Glutamatergic neuron (in vitro differentiated cells): ENCODE measurements at regions not wholly inside any gene's neighbourhood (a gene's known extent, or its start where the extent isn't known, plus 50 kb on each side); places are given as distances from the start of the nearest gene placed in this dataset.

Source experiments
- DNase-seq: peaks from one replicate; pipeline ENCODE4 v3.0.0; 2022
- H3K27ac Mint-ChIP-seq: one replicate; pipeline ENCODE4 v1.8.0; 2020; ENCODE audit warnings: mild to moderate bottlenecking, mixed read lengths, inconsistent platforms; ENCODE audit not compliant: unreplicated experiment
- H3K27me3 Mint-ChIP-seq: one replicate; pipeline ENCODE4 v1.8.0; 2020; ENCODE audit warnings: mild to moderate bottlenecking, moderate library complexity, mixed read lengths, inconsistent platforms; ENCODE audit not compliant: unreplicated experiment
- H3K36me3 Mint-ChIP-seq: one replicate; pipeline ENCODE4 v1.8.0; 2020; ENCODE audit warnings: mild to moderate bottlenecking, mixed read lengths, inconsistent platforms; ENCODE audit not compliant: unreplicated experiment
- H3K4me1 Mint-ChIP-seq: one replicate; pipeline ENCODE4 v1.8.0; 2020; ENCODE audit warnings: mild to moderate bottlenecking, low read depth, mixed read lengths, inconsistent platforms; ENCODE audit not compliant: unreplicated experiment
- H3K4me3 Mint-ChIP-seq: one replicate; pipeline ENCODE4 v1.8.0; 2020; ENCODE audit warnings: mild to moderate bottlenecking, mixed read lengths, inconsistent platforms; ENCODE audit not compliant: unreplicated experiment
- H3K9me3 Mint-ChIP-seq: one replicate; pipeline ENCODE4 v1.8.0; 2020; ENCODE audit warnings: mild to moderate bottlenecking, moderate library complexity, mixed read lengths, inconsistent platforms; ENCODE audit not compliant: unreplicated experiment
- CTCF ChIP-seq: fragments of 200-600 bp; sonication (generic); IDR thresholded peaks from one replicate; pipeline ENCODE4 v1.5.0; 2021; ENCODE audit not compliant: partially characterized antibody, unreplicated experiment

DNA sequence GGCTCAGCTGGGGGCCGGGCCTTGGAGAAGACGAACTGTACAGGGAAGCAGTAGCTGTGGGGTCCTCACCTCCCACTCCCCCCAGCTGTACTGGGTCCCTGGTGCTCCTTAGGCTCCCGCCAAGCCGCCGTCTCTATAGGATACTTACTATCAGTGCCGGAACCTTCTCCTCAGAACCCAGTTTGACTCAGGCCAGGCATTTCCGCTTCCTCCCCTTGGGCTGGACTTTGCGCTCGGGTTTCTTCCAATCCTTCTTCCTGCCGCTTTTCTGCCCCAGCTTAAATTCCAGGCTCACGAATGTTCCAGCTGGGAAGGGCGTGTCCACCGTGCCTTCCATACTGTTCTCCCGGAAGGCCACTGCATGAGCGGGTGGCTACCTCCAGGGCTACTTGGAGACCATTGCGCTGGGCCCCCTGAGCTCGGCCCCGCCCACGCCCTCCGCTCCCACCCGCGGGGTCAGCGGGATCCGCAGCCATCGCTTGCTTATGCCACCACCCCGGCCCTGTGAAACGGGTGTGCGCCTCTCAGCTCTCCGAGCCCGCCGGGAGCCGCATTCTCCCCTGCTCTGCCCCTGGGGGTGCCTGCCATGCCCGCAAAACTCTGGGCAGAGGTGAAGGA is 1795.9 kb downstream of the TP53TG3F start:
- no peaks in the 10 kb centered on the region for H3K36me3 Mint-ChIP-seq
- H3K4me1 Mint-ChIP-seq, result no peaks in the 10 kb centered on the region
- no peak overlapping the region for H3K27ac Mint-ChIP-seq
- no peak for DNase-seq
- H3K4me3 Mint-ChIP-seq, result no peak overlapping the region
- no peak for TF ChIP-seq CTCF
- peaks cover 14% of the 10 kb centered on the region for H3K9me3 Mint-ChIP-seq
- no peaks in the 10 kb centered on the region for H3K27me3 Mint-ChIP-seq

DNA sequence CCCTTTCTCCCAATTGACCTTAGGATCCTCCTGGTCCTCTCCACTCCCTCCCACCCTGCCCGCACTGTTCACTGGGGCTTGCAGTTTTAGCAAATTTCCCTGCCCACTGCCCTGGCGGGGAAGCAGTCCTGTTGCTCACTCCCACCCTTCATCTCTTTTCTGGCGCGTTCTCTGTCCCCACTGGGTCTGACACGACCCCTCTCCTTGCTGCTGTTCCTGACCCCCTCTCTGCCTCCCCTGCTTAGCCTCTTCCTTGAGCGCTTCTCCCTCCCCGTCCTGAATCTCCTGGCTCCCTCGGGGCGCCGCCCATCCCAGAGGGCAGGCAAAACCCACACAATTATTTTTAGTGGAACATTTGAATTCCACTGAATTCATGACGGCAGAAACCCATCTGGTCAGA is 1796.4 kb downstream of the TP53TG3F start:
- no peaks in the 10 kb centered on the region for H3K27me3 Mint-ChIP-seq
- peaks cover 14% of the 10 kb centered on the region for H3K9me3 Mint-ChIP-seq
- no peak for DNase-seq

GRCh38 chr16:35258381-35258780 is 1799.0 kb downstream of the TP53TG3F start:
- H3K36me3 Mint-ChIP-seq, result no peaks in the 10 kb centered on the region
- H3K9me3 Mint-ChIP-seq, result peaks cover 12% of the 10 kb centered on the region

More for the DNA sequence above, 1796.4 kb downstream of the TP53TG3F start:
- TF ChIP-seq CTCF, result no peak
- H3K27ac Mint-ChIP-seq, result no peak overlapping the region
- no peaks in the 10 kb centered on the region for H3K4me1 Mint-ChIP-seq
- no peaks in the 10 kb centered on the region for H3K36me3 Mint-ChIP-seq
- H3K4me3 Mint-ChIP-seq, result no peak overlapping the region

DNA sequence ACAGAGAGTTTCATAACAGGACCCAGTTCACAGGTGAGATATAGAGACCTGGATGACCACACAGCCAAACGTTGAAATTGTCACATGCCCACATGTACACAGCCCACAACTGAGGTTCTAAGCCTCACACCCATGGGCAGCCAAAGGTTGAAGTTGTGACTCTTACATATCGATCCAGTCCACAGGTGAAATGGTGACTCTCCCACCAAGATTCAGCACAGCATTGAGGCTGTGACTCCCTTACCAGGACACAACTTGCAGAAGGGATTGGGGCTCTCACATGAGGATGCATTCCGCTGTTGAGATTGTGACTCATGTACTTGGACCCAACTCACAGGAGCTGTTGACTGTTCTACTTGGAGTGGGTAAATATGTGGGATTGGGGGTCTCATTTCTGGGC is 1836.4 kb downstream of the TP53TG3F start:
- H3K4me1 Mint-ChIP-seq, result no peaks in the 10 kb centered on the region
- H3K27ac Mint-ChIP-seq, result no peak overlapping the region
- H3K27me3 Mint-ChIP-seq, result no peaks in the 10 kb centered on the region
- H3K9me3 Mint-ChIP-seq, result peaks cover 13% of the 10 kb centered on the region
- H3K4me3 Mint-ChIP-seq, result no peak overlapping the region
- no peak for TF ChIP-seq CTCF
- no peak for DNase-seq
- H3K36me3 Mint-ChIP-seq, result no peaks in the 10 kb centered on the region

More at GRCh38 chr16:35258381-35258780, 1799.0 kb downstream of the TP53TG3F start:
- Mint-ChIP-seq H3K27ac (no peak overlapping the region), H3K4me3 (no peak overlapping the region), H3K4me1 (no peaks in the 10 kb centered on the region), H3K27me3 (no peaks in the 10 kb centered on the region)
- no peak for TF ChIP-seq CTCF
- no peak for DNase-seq

GRCh38 chr16:35296962-35297653 is 1837.7 kb downstream of the TP53TG3F start:
- H3K4me3 Mint-ChIP-seq, result no peak overlapping the region
- H3K9me3 Mint-ChIP-seq, result peaks cover 13% of the 10 kb centered on the region
- H3K27ac Mint-ChIP-seq, result no peak overlapping the region
- H3K27me3 Mint-ChIP-seq, result peaks cover 2% of the 10 kb centered on the region
- H3K4me1 Mint-ChIP-seq, result no peaks in the 10 kb centered on the region
- TF ChIP-seq CTCF, result no peak
- no peak for DNase-seq
- no peaks in the 10 kb centered on the region for H3K36me3 Mint-ChIP-seq
